Neural crest cell (in vitro differentiated cells): ENCODE measurements at regions not wholly inside any gene's neighbourhood (a gene's known extent, or its start where the extent isn't known, plus 50 kb on each side); places are given as distances from the start of the nearest gene placed in this dataset.

Experiments
- DNase-seq: peaks from one replicate; pipeline ENCODE4 v3.0.0; 2021; ENCODE audit warnings: low read depth, mixed read lengths, low spot score
- H3K27ac Mint-ChIP-seq: one replicate; pipeline ENCODE4 v1.8.0; 2021; ENCODE audit warnings: mild to moderate bottlenecking, mixed read lengths; ENCODE audit not compliant: unreplicated experiment
- H3K27me3 Mint-ChIP-seq: 2 replicates; pipeline ENCODE4 v1.8.0; 2021; ENCODE audit warnings: low read depth, mild to moderate bottlenecking, mixed read lengths
- H3K36me3 Mint-ChIP-seq: 2 replicates; pipeline ENCODE4 v1.8.0; 2021; ENCODE audit warnings: low read depth, mild to moderate bottlenecking, mixed read lengths
- H3K4me1 Mint-ChIP-seq: 2 replicates; pipeline ENCODE4 v1.8.0; 2021; ENCODE audit warnings: mixed read lengths
- H3K4me3 Mint-ChIP-seq: one replicate; pipeline ENCODE4 v1.8.0; 2021; ENCODE audit warnings: mild to moderate bottlenecking, mixed read lengths
- H3K9me3 Mint-ChIP-seq: 2 replicates; pipeline ENCODE4 v1.8.0; 2021; ENCODE audit warnings: mixed read lengths
- TF ChIP-seq, protein P1 (sequence below): fragments of 200-600 bp; sonication (generic); conservative IDR thresholded peaks from 2 replicates; pipeline ENCODE4 v1.5.0; 2021; ENCODE audit warnings: antibody characterized with exemption, mild to moderate bottlenecking

- TF ChIP-seq, protein P1, sequence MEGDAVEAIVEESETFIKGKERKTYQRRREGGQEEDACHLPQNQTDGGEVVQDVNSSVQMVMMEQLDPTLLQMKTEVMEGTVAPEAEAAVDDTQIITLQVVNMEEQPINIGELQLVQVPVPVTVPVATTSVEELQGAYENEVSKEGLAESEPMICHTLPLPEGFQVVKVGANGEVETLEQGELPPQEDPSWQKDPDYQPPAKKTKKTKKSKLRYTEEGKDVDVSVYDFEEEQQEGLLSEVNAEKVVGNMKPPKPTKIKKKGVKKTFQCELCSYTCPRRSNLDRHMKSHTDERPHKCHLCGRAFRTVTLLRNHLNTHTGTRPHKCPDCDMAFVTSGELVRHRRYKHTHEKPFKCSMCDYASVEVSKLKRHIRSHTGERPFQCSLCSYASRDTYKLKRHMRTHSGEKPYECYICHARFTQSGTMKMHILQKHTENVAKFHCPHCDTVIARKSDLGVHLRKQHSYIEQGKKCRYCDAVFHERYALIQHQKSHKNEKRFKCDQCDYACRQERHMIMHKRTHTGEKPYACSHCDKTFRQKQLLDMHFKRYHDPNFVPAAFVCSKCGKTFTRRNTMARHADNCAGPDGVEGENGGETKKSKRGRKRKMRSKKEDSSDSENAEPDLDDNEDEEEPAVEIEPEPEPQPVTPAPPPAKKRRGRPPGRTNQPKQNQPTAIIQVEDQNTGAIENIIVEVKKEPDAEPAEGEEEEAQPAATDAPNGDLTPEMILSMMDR, result no peak
- Mint-ChIP-seq H3K36me3 (no peaks in the 10 kb centered on the region), H3K4me3 (no peak overlapping the region), H3K27ac (no peak overlapping the region), H3K9me3 (no peaks in the 10 kb centered on the region), H3K27me3 (no peaks in the 10 kb centered on the region), H3K4me1 (peaks cover 30% of the 10 kb centered on the region)
- DNase-seq, result no peak
These were observed 463.1 kb downstream of the NR2F1-AS1 start for GRCh38 chr5:93117751-93118531.

- Mint-ChIP-seq H3K4me1 (peaks cover 6% of the 10 kb centered on the region), H3K9me3 (no peaks in the 10 kb centered on the region), H3K27me3 (no peaks in the 10 kb centered on the region), H3K4me3 (no peak overlapping the region), H3K27ac (no peak overlapping the region), H3K36me3 (no peaks in the 10 kb centered on the region)
- TF ChIP-seq, protein P1, result no peak
- DNase-seq, result no peak
These were observed 473.1 kb downstream of the NR2F1-AS1 start for GRCh38 chr5:93107805-93108520.

DNA sequence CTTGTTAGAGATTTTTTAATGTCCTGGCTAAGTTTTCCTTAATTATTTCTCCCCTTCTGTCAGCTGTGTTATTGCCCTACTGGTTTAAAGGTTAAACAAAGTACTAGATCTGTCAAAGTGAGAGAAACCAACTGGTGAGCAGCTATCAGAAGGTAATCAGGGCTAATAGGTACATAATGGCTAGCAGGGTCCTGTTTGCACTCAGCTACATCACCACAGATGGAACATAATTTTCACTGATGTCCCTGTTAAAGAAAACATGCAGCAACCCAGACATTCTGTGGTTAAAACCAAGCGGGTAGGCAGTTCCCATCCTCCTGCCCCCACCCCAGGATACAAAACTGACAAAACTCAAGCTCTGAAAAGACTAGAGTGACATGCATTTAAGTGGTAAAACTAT lies 473.9 kb downstream of the NR2F1-AS1 start:
- Mint-ChIP-seq H3K4me3 (no peak overlapping the region), H3K36me3 (no peaks in the 10 kb centered on the region), H3K27ac (no peak overlapping the region), H3K9me3 (no peaks in the 10 kb centered on the region), H3K4me1 (peaks cover 6% of the 10 kb centered on the region), H3K27me3 (no peaks in the 10 kb centered on the region)
- TF ChIP-seq, protein P1, result no peak
- DNase-seq, result no peak

- Mint-ChIP-seq H3K27me3 (no peaks in the 10 kb centered on the region), H3K27ac (no peak overlapping the region), H3K36me3 (no peaks in the 10 kb centered on the region), H3K9me3 (no peaks in the 10 kb centered on the region), H3K4me1 (no peaks in the 10 kb centered on the region), H3K4me3 (no peak overlapping the region)
- TF ChIP-seq, protein P1, result no peak
- DNase-seq, result no peak
These were observed 479.4 kb downstream of the NR2F1-AS1 start for GRCh38 chr5:93101661-93102060.

DNA sequence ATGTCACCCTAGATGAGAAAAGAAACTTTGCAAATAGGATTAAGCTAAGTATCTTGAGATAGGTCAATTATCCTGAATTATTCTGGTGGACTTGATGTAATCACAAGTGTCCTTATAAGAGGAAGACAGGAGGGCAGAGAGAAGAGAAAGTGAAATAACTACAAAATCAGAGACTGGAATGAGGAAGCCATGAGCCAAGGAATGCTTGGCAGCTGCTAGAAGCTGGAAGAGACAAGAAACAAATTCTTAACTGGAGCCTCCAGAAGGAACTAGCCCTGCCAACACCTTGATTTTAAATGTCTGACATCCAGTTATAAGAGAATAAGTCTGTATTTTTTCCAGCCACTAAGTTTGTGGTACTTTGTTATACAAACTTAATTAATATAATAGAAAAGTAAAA lies 480.0 kb downstream of the NR2F1-AS1 start:
- Mint-ChIP-seq H3K27me3 (no peaks in the 10 kb centered on the region), H3K9me3 (peaks cover 5% of the 10 kb centered on the region), H3K4me3 (no peak overlapping the region), H3K27ac (no peak overlapping the region), H3K36me3 (peaks cover 4% of the 10 kb centered on the region), H3K4me1 (no peaks in the 10 kb centered on the region)
- no peak for DNase-seq
- TF ChIP-seq, protein P1, result no peak
